ENCODE measurements at regions not wholly inside any gene's neighbourhood (a gene's known extent, or its start where the extent isn't known, plus 50 kb on each side); places are given as distances from the start of the nearest gene placed in this dataset.

- TF ChIP-seq CTCF (IDR thresholded peaks at IDR 0.05 in 8 of 11, conservative IDR thresholded peaks at IDR 0.05 in 3 of 11) (no peak), POLR2A (IDR thresholded peaks at IDR 0.05) (no peak), POLR2AphosphoS5 (IDR thresholded peaks at IDR 0.05) (no peak)
Observed at GRCh38 chr6:94721459-94721858, 855.9 kb upstream of the MANEA start.
